ENCODE measurements at regions not wholly inside any gene's neighbourhood (a gene's known extent, or its start where the extent isn't known, plus 50 kb on each side); places are given as distances from the start of the nearest gene placed in this dataset.
"Not testable (repeated sequence)": the region's sequence is repeated elsewhere in the genome, so short reads cannot be mapped to it uniquely, and the experiment has no call there.

DNA sequence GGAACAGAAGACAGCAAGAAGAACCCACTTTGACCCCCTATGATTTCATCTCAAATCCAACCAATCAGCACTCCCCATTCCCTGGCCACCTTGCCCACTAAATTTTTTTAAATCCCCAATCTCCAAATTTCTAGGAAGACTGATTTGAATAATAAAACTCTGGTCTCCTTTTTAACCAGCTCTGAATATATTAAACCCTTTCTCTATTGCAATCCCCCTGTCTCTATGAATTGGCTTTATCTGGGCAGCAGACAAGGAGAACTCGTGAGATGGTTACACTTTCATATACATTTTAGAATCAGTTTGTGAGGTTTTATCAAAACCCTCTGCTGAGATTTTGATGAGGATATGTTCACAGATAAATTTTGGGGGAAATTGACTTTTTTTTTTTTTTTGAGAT, 90.3 kb upstream of the TRIM24 start:
- no peak for DNase-seq (ENCODE audit: low read depth)

DNA sequence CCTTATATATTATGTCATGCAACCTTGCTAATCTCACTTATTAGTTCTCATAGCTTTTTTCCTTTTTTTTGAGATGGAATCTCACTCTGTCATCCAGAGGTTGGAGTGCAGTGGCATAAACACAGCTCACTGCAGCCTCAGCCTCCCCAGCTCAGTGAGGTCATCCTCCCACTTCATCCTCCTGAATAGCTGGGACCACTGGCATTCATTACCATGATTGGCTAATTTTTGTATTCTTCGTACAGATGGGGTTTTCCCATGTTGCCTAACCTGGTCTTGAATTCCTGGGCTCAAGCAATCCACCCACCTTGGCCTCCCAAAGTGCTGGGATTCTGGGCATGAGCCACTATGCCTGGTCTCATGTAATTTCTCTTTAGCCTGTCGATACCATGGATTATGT, 89.1 kb upstream of the TRIM24 start:
- peak; percentile 27 for DNase-seq (ENCODE audit: low read depth)

DNA sequence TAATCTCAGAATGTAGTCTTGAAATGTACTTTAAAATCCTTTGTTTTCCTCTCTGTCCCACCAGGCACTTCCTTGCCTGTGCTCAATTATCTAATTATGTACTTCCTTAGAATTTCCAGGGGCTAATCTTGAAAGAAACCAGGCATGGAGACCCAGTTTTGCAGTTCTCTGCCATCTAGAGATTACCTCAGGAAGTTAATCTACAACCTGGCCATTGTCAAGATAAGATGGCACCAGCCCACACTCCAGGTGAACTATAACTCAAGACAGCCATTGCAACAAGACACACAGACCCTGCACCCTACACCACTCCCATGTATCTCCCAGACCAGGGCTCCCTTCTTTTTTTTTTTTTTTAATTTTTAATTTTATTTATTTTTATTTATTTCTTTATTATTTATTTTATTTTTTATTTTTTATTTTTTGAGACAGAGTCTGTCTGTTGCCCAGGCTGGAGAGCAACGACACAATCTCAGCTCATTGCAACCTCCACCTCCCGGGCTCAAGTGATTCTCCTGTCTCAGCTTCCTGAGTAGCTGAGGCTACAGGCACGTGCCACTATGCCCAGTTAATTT, 85.9 kb upstream of the TRIM24 start:
- DNase-seq (ENCODE audit: low read depth): no peak

DNA sequence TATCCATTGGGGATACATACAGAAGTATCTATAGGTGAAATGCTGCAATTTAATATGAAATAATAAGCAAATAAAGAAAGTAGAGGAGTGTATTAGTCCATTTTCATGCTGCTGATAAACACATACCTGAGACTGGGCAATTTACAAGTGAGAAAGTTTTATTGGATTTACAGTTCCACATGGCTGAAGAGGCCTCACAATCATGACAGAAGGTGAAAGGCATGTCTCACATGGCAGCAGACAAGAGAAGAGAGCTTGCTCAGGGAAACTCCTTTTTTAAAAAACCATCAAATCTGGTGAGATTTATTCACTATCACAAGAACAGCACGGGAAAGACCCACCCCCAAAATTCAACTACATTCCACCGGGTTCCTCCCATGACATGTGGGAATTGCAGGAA, 82.8 kb upstream of the TRIM24 start:
- no peak for DNase-seq (ENCODE audit: low read depth)

DNA sequence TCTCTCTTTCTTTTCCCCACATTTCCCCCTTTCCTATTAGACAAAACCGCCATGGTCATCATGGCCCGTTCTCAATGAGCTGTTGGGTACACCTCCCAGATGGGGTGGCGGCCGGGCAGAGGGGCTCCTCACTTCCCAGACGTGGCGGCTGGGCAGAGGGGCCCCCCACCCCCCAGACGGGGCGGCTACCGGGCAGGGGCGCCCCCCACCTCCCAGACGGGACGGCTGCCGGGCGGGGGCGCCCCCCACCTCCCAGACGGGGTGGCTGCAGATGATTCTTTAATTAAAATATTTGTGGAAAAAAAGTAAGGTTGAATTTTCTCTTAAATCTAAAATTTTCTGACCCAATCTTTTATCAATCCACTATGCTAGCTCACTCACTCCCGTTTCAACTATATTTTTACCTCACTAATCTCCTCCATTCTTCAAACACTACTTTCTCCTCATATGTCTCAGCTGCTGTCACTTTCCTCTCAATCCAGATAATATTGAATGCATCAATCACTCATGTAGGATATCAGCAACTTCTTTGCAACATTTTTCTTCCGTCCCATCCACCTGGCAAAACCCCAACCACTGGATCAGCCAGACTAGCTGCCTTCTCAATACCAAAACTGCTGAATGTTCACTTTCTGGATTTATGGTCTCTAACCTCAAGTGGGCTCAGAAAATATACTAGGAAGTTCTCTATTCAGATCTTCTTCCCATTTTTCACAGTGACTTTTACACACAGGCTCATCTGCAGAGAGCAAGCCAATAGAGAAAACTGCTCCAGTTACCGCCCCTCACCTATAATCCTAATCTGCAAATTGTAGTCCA, 81.1 kb upstream of the TRIM24 start:
- DNase-seq (ENCODE audit: low read depth): no peak

DNA sequence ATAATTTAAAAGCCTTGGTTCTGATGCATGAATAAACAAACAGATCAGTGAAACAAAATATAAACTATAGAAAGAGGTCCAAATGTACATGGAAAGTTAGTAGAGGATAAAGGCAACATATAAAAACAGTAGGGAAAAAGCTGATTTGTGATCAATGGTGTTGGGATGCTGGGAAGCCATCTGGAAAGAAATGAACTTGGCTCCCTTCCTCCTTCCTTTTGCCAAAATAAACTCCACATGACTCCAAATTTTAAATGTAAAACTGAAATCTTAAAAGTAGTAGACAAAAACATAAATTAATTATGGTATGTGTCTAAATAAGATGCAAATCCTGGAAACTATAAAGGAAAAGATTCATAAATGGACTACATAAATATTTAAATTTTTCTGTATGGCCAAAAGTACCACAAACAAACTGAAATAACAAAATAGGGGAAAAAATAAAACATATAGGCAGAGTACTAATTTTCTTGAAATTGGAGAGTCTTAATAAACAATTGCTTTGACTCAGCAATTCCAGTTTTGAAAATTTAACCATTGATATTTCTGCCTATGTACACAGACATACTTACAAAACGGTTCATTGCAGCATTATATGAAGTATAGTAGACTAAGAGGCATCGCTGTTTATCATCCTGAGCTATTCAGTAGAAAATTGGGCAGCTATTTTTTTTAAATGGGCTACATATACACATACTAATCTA, 77.0 kb upstream of the TRIM24 start:
- DNase-seq (ENCODE audit: low read depth): no peak

DNA sequence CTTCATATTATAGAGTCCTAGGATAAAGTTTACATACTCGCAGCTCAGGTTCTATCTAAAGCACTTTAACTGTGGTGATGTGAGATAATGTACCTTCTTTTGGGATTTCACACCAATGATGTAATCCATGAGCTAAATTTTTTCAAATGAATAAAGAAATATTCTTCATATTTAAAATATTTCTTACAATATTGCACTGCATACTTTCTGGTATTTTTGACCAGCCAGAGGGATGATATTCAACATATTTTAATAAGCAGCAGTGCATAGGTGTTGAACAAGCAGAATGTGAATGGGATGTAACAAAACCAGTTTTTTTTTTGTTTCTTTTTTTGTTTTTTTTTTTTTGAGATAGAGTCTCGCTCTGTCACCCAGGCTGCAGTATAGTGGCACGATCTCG, 73.2 kb upstream of the TRIM24 start:
- DNase-seq (ENCODE audit: low read depth): no peak

DNA sequence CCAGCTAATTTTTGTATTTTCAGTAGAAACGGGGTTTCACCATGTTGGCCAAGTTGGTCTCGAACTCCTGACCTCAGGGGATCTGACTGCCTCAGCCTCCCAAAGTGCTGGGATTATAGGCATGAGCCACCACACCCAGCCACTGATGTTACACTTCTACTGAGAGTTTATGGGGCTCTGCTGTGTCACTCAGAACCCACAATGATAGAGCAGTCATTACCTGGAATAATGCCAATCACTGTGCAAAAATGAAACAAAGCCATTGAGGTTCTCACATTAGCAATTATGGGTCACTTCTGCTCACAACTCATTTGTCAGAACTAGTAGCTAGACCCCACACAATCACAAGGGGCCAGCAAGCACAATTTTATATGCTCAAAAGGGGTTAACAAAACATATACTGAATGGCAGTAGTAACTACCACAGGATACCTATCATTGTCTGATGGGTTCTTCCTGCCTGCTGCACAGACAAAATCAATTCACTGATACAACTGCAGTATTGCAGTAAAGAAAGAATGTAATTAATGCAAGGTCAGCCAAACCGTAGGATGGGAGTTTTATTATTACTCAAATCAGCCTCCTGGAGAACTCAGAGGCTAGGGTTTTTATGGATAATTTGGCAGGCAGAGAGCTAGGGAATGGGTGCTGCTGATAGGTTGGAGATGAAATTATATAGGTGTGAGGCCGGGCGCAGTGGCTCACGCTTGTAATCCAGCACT, 72.1 kb upstream of the TRIM24 start:
- DNase-seq (ENCODE audit: low read depth): peak; percentile 66

DNA sequence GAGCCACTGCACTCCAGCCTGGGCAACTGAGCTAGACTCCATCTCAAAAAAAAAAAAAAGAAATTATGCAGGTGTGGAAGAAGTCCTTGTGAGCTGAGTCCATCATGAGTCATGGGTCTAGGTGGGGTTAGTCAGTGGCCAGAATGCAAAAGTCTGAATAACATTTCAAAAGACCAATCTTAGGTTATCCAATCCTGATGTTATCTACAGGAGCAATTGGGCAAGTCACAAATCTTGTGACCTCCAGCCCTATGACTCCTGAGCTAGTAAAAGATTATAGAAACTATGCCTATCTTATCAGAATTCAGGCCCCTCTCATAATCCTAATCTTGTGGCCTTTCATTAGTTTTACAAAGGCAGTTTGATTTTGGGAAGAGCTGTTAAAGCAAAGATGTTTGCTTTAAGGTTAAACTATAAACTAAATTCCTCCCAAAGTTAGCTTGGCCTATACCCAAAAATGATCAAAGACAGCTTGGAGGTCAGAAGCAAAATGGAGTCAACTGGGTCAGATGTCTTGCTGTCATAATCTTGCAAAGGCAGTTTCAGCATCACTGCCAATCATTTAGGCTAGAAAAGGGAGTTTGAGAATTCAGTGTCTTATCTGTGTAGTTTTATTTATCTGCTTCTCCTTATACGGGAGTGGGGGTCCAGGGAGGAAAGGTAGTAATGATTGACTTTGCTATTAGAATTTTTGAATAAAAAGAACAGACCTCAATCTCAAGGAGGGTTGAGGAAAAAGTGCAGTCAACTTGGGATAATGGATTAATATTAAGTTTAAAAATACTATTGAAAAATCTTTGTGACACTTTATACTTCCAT, 71.2 kb upstream of the TRIM24 start:
- peak; percentile 69 for DNase-seq (ENCODE audit: low read depth)

DNA sequence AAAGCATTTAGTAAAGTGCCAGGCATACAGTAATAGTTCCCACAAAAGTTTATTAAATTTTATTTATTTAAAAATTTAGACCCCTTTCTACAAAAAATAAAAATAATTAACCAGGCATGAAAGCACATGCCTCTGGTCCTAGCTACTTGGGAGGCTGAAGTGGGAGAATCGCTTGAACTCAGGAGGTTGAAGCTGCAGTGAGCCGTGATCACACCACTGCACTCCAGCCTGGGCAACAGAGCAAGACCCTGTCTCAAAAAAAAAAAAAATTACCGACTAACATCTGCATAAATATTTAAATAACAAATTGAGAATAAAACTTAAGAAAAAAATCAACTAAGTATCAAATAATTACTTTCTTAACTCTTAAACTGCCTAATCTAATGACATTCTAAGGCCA, 64.3 kb upstream of the TRIM24 start:
- DNase-seq (ENCODE audit: low read depth): no peak

DNA sequence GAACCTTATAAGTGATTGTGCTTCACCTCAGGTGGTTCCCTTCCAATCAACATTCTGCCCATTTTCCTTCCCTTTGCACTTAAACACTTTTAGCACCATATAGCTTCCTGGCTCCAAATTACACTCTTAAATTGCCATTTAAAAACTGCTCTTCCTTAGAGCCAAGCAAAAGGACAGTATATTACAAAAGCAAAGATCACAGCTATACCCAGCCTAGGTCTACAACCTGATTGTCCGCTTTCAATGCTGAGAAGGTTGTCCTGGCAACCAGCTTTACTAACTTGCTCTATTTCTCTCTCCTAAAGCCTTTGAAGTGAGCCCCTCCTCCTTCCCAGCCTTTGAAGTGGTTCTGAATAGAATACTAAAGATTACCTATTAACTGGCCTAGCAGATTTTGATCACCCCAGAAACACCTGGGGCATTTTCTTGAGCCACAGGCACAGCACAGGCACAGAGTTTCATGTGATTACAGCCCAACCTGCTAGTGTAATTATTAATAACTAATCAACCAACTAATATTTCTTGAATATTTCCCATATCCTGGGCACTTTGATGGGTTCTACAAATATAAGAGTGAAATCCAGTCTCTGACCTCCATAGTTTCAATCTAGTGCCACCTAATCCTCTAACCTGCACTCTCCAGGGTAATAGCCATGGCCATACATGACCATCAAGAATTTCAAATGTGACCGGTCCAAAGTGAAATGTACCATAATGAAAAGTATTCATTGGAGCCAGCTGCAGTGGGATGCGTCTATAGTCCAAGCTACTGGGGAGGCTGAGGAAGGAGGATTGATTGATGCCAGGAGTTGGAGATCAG, 63.6 kb upstream of the TRIM24 start:
- no peak for DNase-seq (ENCODE audit: low read depth)

DNA sequence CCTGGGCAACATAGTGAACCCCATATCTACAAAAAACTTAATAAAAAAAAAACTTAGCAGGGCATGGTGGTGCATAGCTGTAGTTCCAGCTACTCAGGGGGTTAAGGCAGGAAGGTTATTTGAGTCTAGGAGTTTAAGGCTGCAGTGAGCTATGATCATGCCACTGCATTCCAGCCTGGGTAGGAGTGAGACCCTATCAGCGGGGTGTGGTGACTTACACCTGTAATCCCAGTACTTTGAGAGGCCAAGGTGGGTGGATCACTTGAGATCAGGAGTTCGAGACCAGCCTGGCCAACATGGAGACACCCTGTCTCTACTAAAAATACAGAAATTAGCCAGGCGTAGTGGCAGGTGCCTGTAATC, 63.0 kb upstream of the TRIM24 start:
- DNase-seq (ENCODE audit: low read depth): not testable (repeated sequence)

DNA sequence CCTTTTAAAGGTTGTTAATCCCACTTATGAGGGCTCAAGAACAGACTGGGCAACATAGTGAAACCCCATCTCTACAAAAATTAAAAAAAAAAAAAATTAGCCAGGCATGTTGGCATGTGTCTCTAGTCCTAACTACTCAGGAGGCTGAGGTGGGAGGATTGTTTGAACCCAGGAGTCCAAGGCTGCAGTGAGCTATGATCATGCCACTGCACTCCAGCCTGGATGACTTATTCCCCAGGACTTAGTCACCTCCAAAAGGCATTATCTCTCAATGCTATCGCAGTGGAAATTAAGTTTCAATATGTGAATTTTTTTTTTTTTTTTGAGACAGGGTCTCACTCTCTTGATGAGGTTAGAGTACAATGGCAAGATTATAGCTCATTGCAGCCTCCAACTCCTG, 61.2 kb upstream of the TRIM24 start:
- DNase-seq (ENCODE audit: low read depth): no peak

DNA sequence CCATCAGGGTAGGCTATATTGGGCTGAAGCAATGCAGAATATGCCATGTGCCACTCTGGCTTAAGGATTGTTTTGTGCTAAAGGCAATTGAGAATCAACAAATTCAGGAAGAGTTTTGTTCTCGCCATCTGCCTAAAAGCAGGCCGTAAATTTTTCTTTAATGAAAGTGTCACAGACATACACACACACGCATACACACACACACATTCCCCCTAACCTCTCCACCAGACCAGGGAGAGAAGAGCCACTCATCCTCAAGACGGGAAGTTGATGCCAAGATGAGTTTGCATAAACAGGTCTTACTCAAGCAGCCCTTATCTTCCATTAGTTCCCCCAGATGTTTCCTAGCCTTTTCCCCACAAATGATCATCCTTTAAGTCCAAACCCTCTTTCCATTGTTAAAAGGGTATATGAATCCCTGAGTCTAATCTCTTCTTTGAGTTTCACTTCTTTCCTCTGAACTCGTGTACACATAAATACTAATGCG, 59.6 kb upstream of the TRIM24 start:
- DNase-seq (ENCODE audit: low read depth): peak; percentile 19

DNA sequence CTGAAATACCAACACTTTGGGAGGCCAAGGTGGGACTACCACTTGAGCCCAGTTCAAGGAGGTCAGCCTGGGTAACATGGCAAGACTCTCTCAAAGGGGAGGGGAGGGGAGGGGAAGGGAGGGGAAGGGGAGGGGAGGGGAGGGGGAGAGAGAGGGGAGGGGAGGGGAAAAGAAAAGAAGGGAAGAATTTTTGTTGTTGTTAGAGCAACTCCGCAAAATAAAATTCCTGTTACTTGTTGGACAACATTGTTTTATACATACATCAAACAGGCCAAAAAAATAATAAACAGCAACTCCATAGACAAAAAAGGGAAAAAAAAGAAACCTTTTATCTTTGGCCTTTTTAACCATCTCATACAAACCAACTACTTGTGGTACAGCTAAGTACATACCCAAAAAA, 57.3 kb upstream of the TRIM24 start:
- no peak for DNase-seq (ENCODE audit: low read depth)

DNA sequence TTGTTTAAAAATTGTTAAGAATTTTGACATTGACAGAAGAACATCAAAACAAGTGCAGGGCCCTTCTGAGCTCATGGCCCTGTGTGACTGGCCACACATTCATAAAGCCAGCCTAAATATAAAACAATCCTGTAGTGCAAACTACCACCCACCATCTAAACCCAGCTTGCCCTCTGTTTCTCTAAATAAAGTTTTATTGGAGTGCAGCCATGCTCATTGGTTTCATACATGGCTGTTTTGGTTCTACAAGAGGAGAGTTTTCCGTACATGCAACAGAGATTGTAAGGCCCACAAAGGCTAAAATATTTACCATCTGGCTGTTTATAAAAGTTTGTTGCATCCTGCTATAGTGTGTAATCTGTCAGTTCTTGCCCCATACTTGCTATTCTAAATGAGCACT, 54.6 kb upstream of the TRIM24 start:
- no peak for DNase-seq (ENCODE audit: low read depth)

DNA sequence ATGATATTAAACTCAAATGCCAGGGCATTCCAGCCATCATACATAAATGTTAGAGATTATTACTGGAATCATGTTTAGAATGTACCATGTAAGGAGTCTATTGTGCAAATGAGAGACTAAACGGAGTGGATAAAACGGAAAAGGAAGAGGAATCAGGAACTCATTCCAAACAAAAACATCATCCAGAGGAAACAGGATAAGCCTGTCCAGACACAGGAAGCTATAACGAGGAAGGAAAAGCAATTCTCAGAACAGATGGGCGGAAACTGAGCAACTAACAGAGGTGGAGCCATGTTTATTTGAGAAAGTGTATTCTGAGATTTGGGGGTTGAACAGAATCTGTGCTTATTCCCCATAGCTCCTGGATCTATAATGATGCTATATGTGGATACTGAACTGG, 52.3 kb upstream of the TRIM24 start:
- DNase-seq (ENCODE audit: low read depth): no peak
